ENCODE measurements at regions not wholly inside any gene's neighbourhood (a gene's known extent, or its start where the extent isn't known, plus 50 kb on each side); places are given as distances from the start of the nearest gene placed in this dataset.
"Not testable (repeated sequence)": the region's sequence is repeated elsewhere in the genome, so short reads cannot be mapped to it uniquely, and the experiment has no call there.

- TF ChIP-seq REST (IDR thresholded peaks at IDR 0.05; ENCODE audit: insufficient replicate concordance, low read depth) (no peak), SPI1 (IDR thresholded peaks at IDR 0.05; ENCODE audit: borderline replicate concordance, low read depth) (no peak), CTCF (IDR thresholded peaks at IDR 0.05; ENCODE audit: insufficient read depth, low read length) (no peak), POLR2AphosphoS5 (IDR thresholded peaks at IDR 0.05; ENCODE audit: low read depth) (no peak), GABPA (IDR thresholded peaks at IDR 0.05; ENCODE audit: low read depth) (no peak)
- H3K27me3 ChIP-seq (ENCODE audit: insufficient read depth, poor library complexity, severe bottlenecking), result no peaks in the 10 kb centered on the region
- H3K4me3 ChIP-seq (replicated peaks; ENCODE audit: insufficient read depth, low read length), result no peak overlapping the region
- no peak overlapping the region for H3K27ac ChIP-seq (replicated peaks)
- DNase-seq (ENCODE audit: low read depth in 1 of 2, low spot score in 1 of 2), result no peak
Measured at GRCh38 chr4:11070813-11071212, 357.9 kb downstream of the HS3ST1 start.

- no peak for TF ChIP-seq REST (IDR thresholded peaks at IDR 0.05; ENCODE audit: insufficient replicate concordance, low read depth)
- TF ChIP-seq POLR2AphosphoS5 (IDR thresholded peaks at IDR 0.05; ENCODE audit: low read depth), result no peak
- TF ChIP-seq GABPA (IDR thresholded peaks at IDR 0.05; ENCODE audit: low read depth), result no peak
- no peak for TF ChIP-seq CTCF (IDR thresholded peaks at IDR 0.05; ENCODE audit: insufficient read depth, low read length)
- TF ChIP-seq SPI1 (IDR thresholded peaks at IDR 0.05; ENCODE audit: borderline replicate concordance, low read depth), result no peak
- DNase-seq (ENCODE audit: low read depth in 1 of 2, low spot score in 1 of 2), result no peak
- no peak overlapping the region for H3K27ac ChIP-seq (replicated peaks)
- no peaks in the 10 kb centered on the region for H3K27me3 ChIP-seq (ENCODE audit: insufficient read depth, poor library complexity, severe bottlenecking)
- H3K4me3 ChIP-seq (replicated peaks; ENCODE audit: insufficient read depth, low read length), result no peak overlapping the region
Measured at GRCh38 chr4:11069581-11070211, 359.0 kb downstream of the HS3ST1 start.

- TF ChIP-seq REST (IDR thresholded peaks at IDR 0.05; ENCODE audit: insufficient replicate concordance, low read depth) (no peak), GABPA (IDR thresholded peaks at IDR 0.05; ENCODE audit: low read depth) (no peak), POLR2AphosphoS5 (IDR thresholded peaks at IDR 0.05; ENCODE audit: low read depth) (no peak), CTCF (IDR thresholded peaks at IDR 0.05; ENCODE audit: insufficient read depth, low read length) (no peak), SPI1 (IDR thresholded peaks at IDR 0.05; ENCODE audit: borderline replicate concordance, low read depth) (no peak)
- Histone ChIP-seq H3K27ac (replicated peaks) (no peak overlapping the region), H3K27me3 (ENCODE audit: insufficient read depth, poor library complexity, severe bottlenecking) (no peaks in the 10 kb centered on the region), H3K4me3 (replicated peaks; ENCODE audit: insufficient read depth, low read length) (no peak overlapping the region)
- DNase-seq (ENCODE audit: low read depth in 1 of 2, low spot score in 1 of 2), result no peak
Measured at GRCh38 chr4:11069083-11069482, 359.6 kb downstream of the HS3ST1 start.

- H3K4me3 ChIP-seq (replicated peaks; ENCODE audit: insufficient read depth, low read length); H3K27me3 ChIP-seq (ENCODE audit: insufficient read depth, poor library complexity, severe bottlenecking); DNase-seq (ENCODE audit: low read depth in 1 of 2, low spot score in 1 of 2); H3K27ac ChIP-seq (replicated peaks): not testable (repeated sequence)
Measured at GRCh38 chr4:11066584-11066983, 362.1 kb downstream of the HS3ST1 start.

- not testable (repeated sequence) for H3K27me3 ChIP-seq (ENCODE audit: insufficient read depth, poor library complexity, severe bottlenecking); DNase-seq (ENCODE audit: low read depth in 1 of 2, low spot score in 1 of 2); H3K27ac ChIP-seq (replicated peaks); H3K4me3 ChIP-seq (replicated peaks; ENCODE audit: insufficient read depth, low read length)
Measured at GRCh38 chr4:11060637-11061036, 368.1 kb downstream of the HS3ST1 start.

GRCh38 chr4:11054937-11055336, 370.4 kb upstream of the CLNK start:
- DNase-seq (ENCODE audit: low read depth in 1 of 2, low spot score in 1 of 2); H3K27ac ChIP-seq (replicated peaks); H3K27me3 ChIP-seq (ENCODE audit: insufficient read depth, poor library complexity, severe bottlenecking); H3K4me3 ChIP-seq (replicated peaks; ENCODE audit: insufficient read depth, low read length): not testable (repeated sequence)
